ENCODE measurements at regions not wholly inside any gene's neighbourhood (a gene's known extent, or its start where the extent isn't known, plus 50 kb on each side); places are given as distances from the start of the nearest gene placed in this dataset.
"Not testable (repeated sequence)": the region's sequence is repeated elsewhere in the genome, so short reads cannot be mapped to it uniquely, and the experiment has no call there.

GRCh38 chr7:25725451-25725850, 426.5 kb upstream of the NFE2L3 start:
- DNase-seq, result peak; percentile 70

DNA sequence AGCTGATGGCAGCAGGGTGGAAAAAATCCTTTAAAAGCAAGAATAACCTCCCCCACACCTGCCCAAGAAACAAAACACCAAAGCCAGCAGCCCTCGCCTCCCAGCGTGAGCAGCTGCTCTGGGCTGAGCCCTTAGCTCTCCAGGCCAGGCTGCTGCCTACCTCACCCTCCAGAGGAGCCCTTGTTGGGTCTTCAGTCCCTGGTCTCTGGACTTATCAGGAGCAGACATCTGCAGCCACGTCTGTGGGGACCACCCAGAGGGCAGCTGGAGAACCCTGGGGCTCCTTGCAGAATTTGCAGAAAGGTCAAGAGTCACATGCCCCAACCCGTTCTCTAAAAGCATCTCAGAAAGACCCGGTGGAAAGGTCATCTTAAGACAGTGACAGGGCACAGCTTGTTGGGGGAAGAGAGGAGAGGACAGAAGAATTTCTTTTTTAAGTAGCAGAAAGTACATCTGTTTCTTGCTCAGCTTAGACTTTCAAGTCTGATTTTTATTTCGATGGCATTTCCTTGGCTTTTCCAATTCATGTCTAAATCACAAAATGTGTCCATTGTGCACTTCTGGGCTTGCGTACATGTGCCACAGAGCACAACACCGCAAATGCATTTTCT, 425.7 kb upstream of the NFE2L3 start:
- DNase-seq, result no peak

DNA sequence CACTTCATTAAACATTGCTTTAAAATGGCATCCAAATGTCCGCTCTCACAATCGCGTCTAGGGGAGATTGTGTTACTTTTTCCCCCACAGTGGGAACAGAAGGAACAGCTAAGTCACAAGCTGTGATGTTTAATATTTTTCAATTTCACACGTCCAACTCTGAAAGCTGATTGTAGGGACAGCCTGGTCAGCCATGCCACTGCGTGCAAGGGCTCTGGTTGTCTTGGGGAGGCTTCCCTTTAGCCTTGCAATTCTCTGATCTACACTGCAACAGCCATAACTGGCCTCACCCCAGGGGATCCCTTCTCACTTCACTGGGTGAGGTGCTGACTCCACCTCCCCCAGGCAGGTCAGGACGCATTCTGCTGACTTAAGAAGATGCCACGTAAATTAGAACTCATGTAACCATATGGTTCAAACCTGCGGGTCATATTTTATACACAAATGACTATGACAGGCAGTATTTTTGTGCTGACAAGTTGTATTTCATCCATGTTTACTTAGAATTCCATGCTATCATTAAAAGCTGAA, 425.2 kb upstream of the NFE2L3 start:
- peak; percentile 15 for DNase-seq

- DNase-seq, result no peak
Observed at GRCh38 chr7:25727446-25727845, 424.6 kb upstream of the NFE2L3 start.

GRCh38 chr7:25727876-25728275, 424.1 kb upstream of the NFE2L3 start:
- DNase-seq, result no peak

- peak; percentile 44 for DNase-seq
Observed at GRCh38 chr7:25731068-25731845, 420.7 kb upstream of the NFE2L3 start.

- no peak for DNase-seq
Observed at GRCh38 chr7:25731846-25732245, 420.2 kb upstream of the NFE2L3 start.

DNA sequence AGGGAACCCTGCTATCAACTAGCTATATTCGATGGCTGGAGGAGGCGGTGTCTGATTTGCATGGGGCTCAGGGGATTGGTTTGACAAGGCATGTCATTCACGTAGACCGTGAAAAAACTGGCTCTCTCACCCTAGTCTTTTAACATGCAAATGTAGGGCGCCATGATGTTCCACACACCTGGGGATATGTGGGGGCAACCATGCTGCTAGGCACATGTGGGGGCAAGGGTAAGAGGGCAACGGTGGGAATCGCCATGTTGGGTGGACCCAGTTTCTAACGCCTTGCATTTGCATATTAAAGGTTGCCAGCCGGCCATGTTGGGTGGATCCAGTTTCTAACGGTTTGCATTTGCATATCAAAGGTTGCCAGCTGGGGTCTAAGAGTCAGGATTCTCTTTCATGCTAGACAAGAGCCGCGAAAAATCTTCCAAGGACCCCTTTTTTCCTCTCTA, 419.2 kb upstream of the NFE2L3 start:
- DNase-seq, result no peak

GRCh38 chr7:25735674-25736242, 416.2 kb upstream of the NFE2L3 start:
- no peak for DNase-seq

DNA sequence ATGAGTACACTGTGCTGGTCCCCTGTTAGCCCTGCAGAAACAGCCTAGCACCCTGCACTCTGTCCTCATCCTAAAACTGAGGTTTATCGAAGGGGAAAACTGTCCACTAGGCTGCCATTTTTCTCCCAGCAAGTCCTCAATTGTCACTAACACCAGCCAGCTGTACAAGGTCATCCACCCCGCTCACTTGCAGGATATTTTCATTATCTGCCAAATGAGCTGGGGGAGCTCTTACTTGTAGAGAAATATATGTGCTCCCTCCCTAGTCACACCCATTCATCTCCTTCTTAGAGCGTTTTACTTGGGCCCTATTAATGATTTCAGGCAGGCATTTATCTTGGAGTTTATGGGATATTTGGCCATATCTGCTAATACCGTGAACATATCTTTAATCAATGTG, 413.5 kb upstream of the NFE2L3 start:
- no peak for DNase-seq

DNA sequence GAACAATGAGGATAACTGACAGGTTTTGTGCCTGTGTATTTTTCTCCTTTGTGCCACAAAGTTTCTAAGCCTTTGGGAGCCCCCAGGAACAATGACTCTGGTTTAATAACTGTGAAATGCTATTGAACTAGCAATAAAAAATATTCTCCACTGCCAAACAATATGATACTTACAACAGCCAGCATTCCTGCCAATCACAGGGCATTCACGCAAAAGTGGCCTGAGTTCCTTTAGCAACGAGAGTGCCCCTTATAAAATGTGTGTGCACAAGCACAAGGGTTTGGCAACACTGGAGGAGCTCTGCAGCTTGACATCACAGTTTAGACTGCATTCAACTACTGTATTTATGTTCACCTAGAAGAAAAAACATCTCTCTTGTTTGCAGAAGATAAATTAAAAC, 412.9 kb upstream of the NFE2L3 start:
- DNase-seq, result no peak

GRCh38 chr7:25742316-25742715, 409.7 kb upstream of the NFE2L3 start:
- no peak for DNase-seq

DNA sequence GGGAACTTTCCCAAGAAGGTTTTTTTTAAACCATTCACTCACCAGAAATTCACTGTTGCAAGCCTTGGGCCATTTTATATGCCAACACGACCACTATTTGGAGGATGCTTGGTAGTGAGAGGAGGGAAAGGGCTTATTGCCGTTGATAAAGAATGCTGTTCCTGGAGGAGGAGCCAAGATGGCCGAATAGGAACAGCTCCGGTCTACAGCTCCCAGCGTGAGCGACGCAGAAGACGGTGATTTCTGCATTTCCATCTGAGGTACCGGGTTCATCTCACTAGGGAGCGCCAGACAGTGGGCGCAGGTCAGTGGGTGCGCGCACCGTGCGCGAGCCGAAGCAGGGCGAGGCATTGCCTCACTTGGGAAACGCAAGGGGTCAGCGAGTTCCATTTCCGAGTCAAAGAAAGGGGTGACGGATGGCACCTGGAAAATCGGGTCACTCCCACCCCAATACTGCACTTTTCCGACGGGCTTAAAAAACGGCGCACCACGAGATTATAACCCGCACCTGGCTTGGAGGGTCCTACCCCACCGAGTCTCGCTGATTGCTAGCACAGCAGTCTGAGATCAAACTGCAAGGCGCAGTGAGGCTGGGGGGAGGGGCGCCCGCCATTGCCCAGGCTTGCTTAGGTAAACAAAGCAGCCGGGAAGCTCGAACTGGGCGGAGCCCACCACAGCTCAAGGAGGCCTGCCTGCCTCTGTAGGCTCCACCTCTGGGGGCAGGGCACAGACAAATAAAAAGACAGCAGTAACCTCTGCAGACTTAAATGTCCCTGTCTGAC, 408.1 kb upstream of the NFE2L3 start:
- not testable (repeated sequence) for DNase-seq

- DNase-seq, result no peak
Observed at GRCh38 chr7:25750744-25751508, 401.1 kb upstream of the NFE2L3 start.

GRCh38 chr7:25752154-25752553, 399.8 kb upstream of the NFE2L3 start:
- no peak for DNase-seq

DNA sequence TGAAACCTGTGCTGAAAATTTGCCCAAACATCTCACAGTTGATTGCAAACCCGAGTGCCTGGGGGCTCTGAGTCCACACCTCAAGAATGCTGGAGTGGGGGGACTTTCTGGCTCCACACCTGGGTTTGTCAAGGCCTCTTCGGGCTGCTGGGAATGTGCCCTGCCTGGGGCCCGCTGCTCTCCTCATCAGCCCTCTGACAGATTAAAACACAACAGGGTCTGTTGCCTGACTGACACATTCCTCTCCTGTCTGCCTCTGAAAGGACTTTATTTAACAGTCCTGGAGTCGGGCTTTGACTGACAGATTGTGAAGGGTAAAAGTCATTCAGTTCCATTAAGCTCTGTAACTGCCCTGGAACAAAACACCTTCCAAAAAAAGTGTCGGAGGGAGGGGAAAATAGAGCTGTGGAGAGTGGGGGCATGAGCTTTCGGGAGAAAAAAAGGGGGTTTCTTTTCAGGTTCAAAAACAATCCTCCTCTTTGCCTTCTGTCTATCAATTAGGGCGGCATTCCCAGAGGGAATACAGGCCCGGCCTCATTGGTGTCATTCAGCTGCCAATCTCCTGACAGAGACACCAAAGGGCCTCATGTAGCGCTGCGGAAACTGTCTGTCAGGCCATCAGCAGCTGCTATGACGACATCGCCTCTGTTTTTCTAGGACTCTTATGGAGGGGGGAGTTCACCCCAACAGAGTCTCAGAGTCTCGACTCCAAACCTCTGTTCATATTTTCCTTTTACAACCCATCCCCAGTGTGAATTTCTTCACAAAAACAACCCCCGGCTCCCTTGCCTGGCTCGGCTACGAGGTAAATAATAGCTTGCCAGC, 398.8 kb upstream of the NFE2L3 start:
- DNase-seq, result no peak

- DNase-seq, result no peak
Observed at GRCh38 chr7:25753837-25754236, 398.2 kb upstream of the NFE2L3 start.

DNA sequence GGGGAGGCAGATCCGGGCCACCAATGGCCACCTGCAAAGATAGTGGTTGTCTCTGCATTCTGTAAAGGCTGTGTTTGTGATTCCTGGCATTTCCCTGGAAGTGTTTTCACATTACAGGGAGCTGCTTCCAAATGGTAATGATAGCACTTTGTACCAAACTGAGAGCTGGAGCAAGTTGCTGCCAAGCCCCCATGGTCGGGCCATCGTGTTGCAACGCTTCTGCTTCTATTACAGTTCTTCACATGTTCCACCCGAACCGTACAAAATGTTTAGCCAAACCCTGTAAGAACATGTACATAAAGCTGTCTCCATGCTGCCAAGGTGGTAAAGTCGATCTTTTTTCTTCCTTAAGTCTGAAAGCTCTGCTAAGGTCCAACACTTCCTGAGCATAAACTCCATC, 397.7 kb upstream of the NFE2L3 start:
- DNase-seq, result no peak

DNA sequence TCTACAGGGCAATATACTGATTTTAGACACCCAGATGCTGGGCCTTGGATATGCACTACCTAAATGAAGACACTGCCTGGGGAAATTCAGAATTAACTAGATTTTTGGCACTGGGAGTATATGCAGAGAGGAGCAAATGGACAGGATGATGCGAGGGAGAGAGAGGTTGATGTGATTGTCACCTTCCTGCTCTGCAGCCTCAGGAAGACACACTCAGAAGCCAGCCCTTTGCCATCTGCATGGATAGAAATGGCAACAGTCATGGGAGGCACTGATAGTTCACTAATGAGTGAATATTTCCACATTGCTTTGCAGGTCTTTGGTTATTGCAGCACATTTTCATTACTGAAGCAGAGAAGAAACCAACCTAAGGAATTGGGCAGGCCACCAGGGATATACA, 397.2 kb upstream of the NFE2L3 start:
- no peak for DNase-seq

GRCh38 chr7:25756601-25757000, 395.4 kb upstream of the NFE2L3 start:
- no peak for DNase-seq

- no peak for DNase-seq
Observed at GRCh38 chr7:25758559-25758958, 393.4 kb upstream of the NFE2L3 start.

GRCh38 chr7:25759286-25759685, 392.7 kb upstream of the NFE2L3 start:
- DNase-seq, result no peak

Data from fibroblast of skin of right quadriceps (primary cell).